ENCODE measurements at regions not wholly inside any gene's neighbourhood (a gene's known extent, or its start where the extent isn't known, plus 50 kb on each side); places are given as distances from the start of the nearest gene placed in this dataset.
A peak's percentile ranks its signal among the peaks of the same experiment; 100 is the strongest.

GRCh38 chr11:110374921-110375320 is 54.8 kb upstream of the FDX1 start:
- no peak for TF ChIP-seq EZH2phosphoT487 (IDR thresholded peaks at IDR 0.05; ENCODE audit: low read depth)
- TF ChIP-seq CTCF (IDR thresholded peaks at IDR 0.05; ENCODE audit: low read depth, low read length) = no peak
- Histone ChIP-seq H3K36me3 (replicated peaks; ENCODE audit: low read depth, low read length) (no peaks in the 10 kb centered on the region), H3K9me3 (ENCODE audit: insufficient read depth, low read length) (peaks cover 5% of the 10 kb centered on the region; the same call in 1 of the 2 replicates), H3K4me1 (ENCODE audit: low read length) (peaks cover 42% of the 10 kb centered on the region), H3K9ac (ENCODE audit: low read length) (no peak overlapping the region), H3K27me3 (ENCODE audit: low read depth, low read length) (no peaks in the 10 kb centered on the region; the same call in 1 of the 2 replicates), H2AFZ (ENCODE audit: low read depth, low read length) (no peak overlapping the region), H3K79me2 (ENCODE audit: low read length) (no peaks in the 10 kb centered on the region), H3K4me3 (ENCODE audit: low read length) (no peak overlapping the region), H3K4me2 (ENCODE audit: low read length) (no peak overlapping the region), H4K20me1 (ENCODE audit: insufficient read depth, low read length) (no peaks in the 10 kb centered on the region), H3K27ac (ENCODE audit: low read length) (no peak overlapping the region)

- no peak overlapping the region for H3K27ac ChIP-seq (ENCODE audit: low read length)
- no peaks in the 10 kb centered on the region for H4K20me1 ChIP-seq (ENCODE audit: insufficient read depth, low read length)
- no peak overlapping the region for H2AFZ ChIP-seq (ENCODE audit: low read depth, low read length)
- H3K9me3 ChIP-seq (ENCODE audit: insufficient read depth, low read length) = peaks cover 5% of the 10 kb centered on the region; the same call in 1 of the 2 replicates
- TF ChIP-seq EZH2phosphoT487 (IDR thresholded peaks at IDR 0.05; ENCODE audit: low read depth) = no peak
- no peak for TF ChIP-seq CTCF (IDR thresholded peaks at IDR 0.05; ENCODE audit: low read depth, low read length)
- H3K4me3 ChIP-seq (ENCODE audit: low read length) = no peak overlapping the region
- no peaks in the 10 kb centered on the region for H3K36me3 ChIP-seq (replicated peaks; ENCODE audit: low read depth, low read length)
- no peak overlapping the region for H3K4me2 ChIP-seq (ENCODE audit: low read length)
- H3K27me3 ChIP-seq (ENCODE audit: low read depth, low read length) = no peaks in the 10 kb centered on the region; the same call in 1 of the 2 replicates
- peaks cover 42% of the 10 kb centered on the region for H3K4me1 ChIP-seq (ENCODE audit: low read length)
- no peaks in the 10 kb centered on the region for H3K79me2 ChIP-seq (ENCODE audit: low read length)
- no peak overlapping the region for H3K9ac ChIP-seq (ENCODE audit: low read length)
Measured at GRCh38 chr11:110375351-110375750, 54.4 kb upstream of the FDX1 start.

GRCh38 chr11:110376021-110376420 is 53.7 kb upstream of the FDX1 start:
- peaks cover 5% of the 10 kb centered on the region; the same call in 1 of the 2 replicates for H3K9me3 ChIP-seq (ENCODE audit: insufficient read depth, low read length)
- H3K4me2 ChIP-seq (ENCODE audit: low read length) = no peak overlapping the region
- no peaks in the 10 kb centered on the region for H3K36me3 ChIP-seq (replicated peaks; ENCODE audit: low read depth, low read length)
- H3K27ac ChIP-seq (ENCODE audit: low read length) = no peak overlapping the region
- H2AFZ ChIP-seq (ENCODE audit: low read depth, low read length) = no peak overlapping the region
- no peak for TF ChIP-seq CTCF (IDR thresholded peaks at IDR 0.05; ENCODE audit: low read depth, low read length)
- no peak for TF ChIP-seq EZH2phosphoT487 (IDR thresholded peaks at IDR 0.05; ENCODE audit: low read depth)
- no peaks in the 10 kb centered on the region for H4K20me1 ChIP-seq (ENCODE audit: insufficient read depth, low read length)
- peaks cover 42% of the 10 kb centered on the region for H3K4me1 ChIP-seq (ENCODE audit: low read length)
- H3K27me3 ChIP-seq (ENCODE audit: low read depth, low read length) = no peaks in the 10 kb centered on the region; the same call in 1 of the 2 replicates
- H3K9ac ChIP-seq (ENCODE audit: low read length) = no peak overlapping the region
- H3K79me2 ChIP-seq (ENCODE audit: low read length) = no peaks in the 10 kb centered on the region
- H3K4me3 ChIP-seq (ENCODE audit: low read length) = no peak overlapping the region

GRCh38 chr11:110376711-110377324 is 52.9 kb upstream of the FDX1 start:
- 0 out of 2 replicates have a peak overlapping the region, but pooled peaks have one; percentile 8 for H3K9ac ChIP-seq (ENCODE audit: low read length)
- peak overlapping the region; percentile 28; the same call in 1 of the 2 replicates for H2AFZ ChIP-seq (ENCODE audit: low read depth, low read length)
- H3K27me3 ChIP-seq (ENCODE audit: low read depth, low read length) = no peaks in the 10 kb centered on the region; the same call in 1 of the 2 replicates
- H3K4me2 ChIP-seq (ENCODE audit: low read length) = peak overlapping the region; percentile 64
- H3K4me3 ChIP-seq (ENCODE audit: low read length) = peak overlapping the region; percentile 58
- H3K9me3 ChIP-seq (ENCODE audit: insufficient read depth, low read length) = peaks cover 2% of the 10 kb centered on the region; the same call in 1 of the 2 replicates
- TF ChIP-seq CTCF (IDR thresholded peaks at IDR 0.05; ENCODE audit: low read depth, low read length) (peak; percentile 93), EZH2phosphoT487 (IDR thresholded peaks at IDR 0.05; ENCODE audit: low read depth) (no peak)
- no peaks in the 10 kb centered on the region for H3K36me3 ChIP-seq (replicated peaks; ENCODE audit: low read depth, low read length)
- peaks cover 34% of the 10 kb centered on the region for H3K4me1 ChIP-seq (ENCODE audit: low read length)
- H3K27ac ChIP-seq (ENCODE audit: low read length) = no peak overlapping the region
- H4K20me1 ChIP-seq (ENCODE audit: insufficient read depth, low read length) = no peaks in the 10 kb centered on the region
- H3K79me2 ChIP-seq (ENCODE audit: low read length) = no peaks in the 10 kb centered on the region

Measured in OCI-LY3 (cell line).